H7 (cell line): ENCODE measurements at regions not wholly inside any gene's neighbourhood (a gene's known extent, or its start where the extent isn't known, plus 50 kb on each side); places are given as distances from the start of the nearest gene placed in this dataset.

Experiments
- DNase-seq: peaks from one replicate; pipeline ENCODE4 v3.0.0; 2012
- H3K27me3 ChIP-seq: 2 replicates; pipeline ENCODE4 v1.6.0; 2011; ENCODE audit warnings: mild to moderate bottlenecking, low read length; ENCODE audit not compliant: control insufficient read depth, insufficient read depth
- H3K36me3 ChIP-seq: replicated peaks from 2 replicates; pipeline ENCODE4 v1.5.1; 2011; ENCODE audit warnings: low read length; ENCODE audit not compliant: control insufficient read depth, insufficient read depth
- H3K4me3 ChIP-seq: 2 replicates; pipeline ENCODE4 v1.5.1; 2011; ENCODE audit warnings: low read depth, mild to moderate bottlenecking, control low read depth, low read length, moderate library complexity; ENCODE audit not compliant: insufficient read depth

GRCh38 chr17:5843366-5844026, 226.7 kb upstream of the WSCD1 start:
- no peak for DNase-seq
- Histone ChIP-seq H3K27me3 (no peaks in the 10 kb centered on the region), H3K36me3 (no peaks in the 10 kb centered on the region), H3K4me3 (no peak overlapping the region)

GRCh38 chr17:5846001-5846400, 224.2 kb upstream of the WSCD1 start:
- Histone ChIP-seq H3K4me3 (no peak overlapping the region), H3K36me3 (no peaks in the 10 kb centered on the region), H3K27me3 (no peaks in the 10 kb centered on the region)
- DNase-seq: no peak

GRCh38 chr17:5854871-5855554, 215.2 kb upstream of the WSCD1 start:
- no peaks in the 10 kb centered on the region for H3K36me3 ChIP-seq
- no peak overlapping the region for H3K4me3 ChIP-seq
- H3K27me3 ChIP-seq: no peaks in the 10 kb centered on the region
- DNase-seq: no peak

GRCh38 chr17:5861246-5861645, 208.9 kb upstream of the WSCD1 start:
- Histone ChIP-seq H3K36me3 (no peaks in the 10 kb centered on the region), H3K4me3 (no peak overlapping the region), H3K27me3 (no peaks in the 10 kb centered on the region)
- no peak for DNase-seq

GRCh38 chr17:5861854-5862253, 208.3 kb upstream of the WSCD1 start:
- DNase-seq: no peak
- no peaks in the 10 kb centered on the region for H3K36me3 ChIP-seq
- H3K27me3 ChIP-seq: no peaks in the 10 kb centered on the region
- H3K4me3 ChIP-seq: no peak overlapping the region

- Histone ChIP-seq H3K36me3 (no peaks in the 10 kb centered on the region), H3K4me3 (no peak overlapping the region), H3K27me3 (no peaks in the 10 kb centered on the region)
- DNase-seq: no peak
Observed at GRCh38 chr17:5862395-5862794, 207.8 kb upstream of the WSCD1 start.

GRCh38 chr17:5864741-5865657, 205.2 kb upstream of the WSCD1 start:
- DNase-seq: no peak

GRCh38 chr17:5866978-5867377, 203.2 kb upstream of the WSCD1 start:
- H3K27me3 ChIP-seq: no peaks in the 10 kb centered on the region
- no peak overlapping the region for H3K4me3 ChIP-seq
- no peak for DNase-seq
- no peaks in the 10 kb centered on the region for H3K36me3 ChIP-seq

More at GRCh38 chr17:5864741-5865657, 205.2 kb upstream of the WSCD1 start:
- no peak overlapping the region for H3K4me3 ChIP-seq
- H3K36me3 ChIP-seq: no peaks in the 10 kb centered on the region
- H3K27me3 ChIP-seq: no peaks in the 10 kb centered on the region

- DNase-seq: no peak
- no peaks in the 10 kb centered on the region for H3K36me3 ChIP-seq
Observed at GRCh38 chr17:5869041-5869745, 201.0 kb upstream of the WSCD1 start.

GRCh38 chr17:5870231-5870953, 199.8 kb upstream of the WSCD1 start:
- no peak for DNase-seq
- no peak overlapping the region for H3K4me3 ChIP-seq
- no peaks in the 10 kb centered on the region for H3K27me3 ChIP-seq
- H3K36me3 ChIP-seq: no peaks in the 10 kb centered on the region

More at GRCh38 chr17:5869041-5869745, 201.0 kb upstream of the WSCD1 start:
- no peaks in the 10 kb centered on the region for H3K27me3 ChIP-seq
- H3K4me3 ChIP-seq: no peak overlapping the region

GRCh38 chr17:5871666-5872065, 198.5 kb upstream of the WSCD1 start:
- Histone ChIP-seq H3K4me3 (no peak overlapping the region), H3K27me3 (no peaks in the 10 kb centered on the region), H3K36me3 (no peaks in the 10 kb centered on the region)
- no peak for DNase-seq

GRCh38 chr17:5872831-5873230, 197.3 kb upstream of the WSCD1 start:
- no peak overlapping the region for H3K4me3 ChIP-seq
- DNase-seq: no peak
- H3K36me3 ChIP-seq: no peaks in the 10 kb centered on the region
- no peaks in the 10 kb centered on the region for H3K27me3 ChIP-seq

- Histone ChIP-seq H3K4me3 (no peak overlapping the region), H3K27me3 (no peaks in the 10 kb centered on the region), H3K36me3 (no peaks in the 10 kb centered on the region)
- no peak for DNase-seq
Observed at GRCh38 chr17:5873781-5874180, 196.4 kb upstream of the WSCD1 start.

- Histone ChIP-seq H3K27me3 (no peaks in the 10 kb centered on the region), H3K36me3 (no peaks in the 10 kb centered on the region), H3K4me3 (no peak overlapping the region)
- no peak for DNase-seq
Observed at GRCh38 chr17:5874486-5874885, 195.7 kb upstream of the WSCD1 start.
